Activated naive CD4-positive, alpha-beta T cell treated with Interleukin-2 at 50 U/mL for 16 hours (primary cell): ENCODE measurements at regions not wholly inside any gene's neighbourhood (a gene's known extent, or its start where the extent isn't known, plus 50 kb on each side); places are given as distances from the start of the nearest gene placed in this dataset.
"Not testable (repeated sequence)": the region's sequence is repeated elsewhere in the genome, so short reads cannot be mapped to it uniquely, and the experiment has no call there.

Experiments
- DNase-seq: peaks from one replicate; pipeline ENCODE4 v3.0.0-alpha.2; 2020

DNA sequence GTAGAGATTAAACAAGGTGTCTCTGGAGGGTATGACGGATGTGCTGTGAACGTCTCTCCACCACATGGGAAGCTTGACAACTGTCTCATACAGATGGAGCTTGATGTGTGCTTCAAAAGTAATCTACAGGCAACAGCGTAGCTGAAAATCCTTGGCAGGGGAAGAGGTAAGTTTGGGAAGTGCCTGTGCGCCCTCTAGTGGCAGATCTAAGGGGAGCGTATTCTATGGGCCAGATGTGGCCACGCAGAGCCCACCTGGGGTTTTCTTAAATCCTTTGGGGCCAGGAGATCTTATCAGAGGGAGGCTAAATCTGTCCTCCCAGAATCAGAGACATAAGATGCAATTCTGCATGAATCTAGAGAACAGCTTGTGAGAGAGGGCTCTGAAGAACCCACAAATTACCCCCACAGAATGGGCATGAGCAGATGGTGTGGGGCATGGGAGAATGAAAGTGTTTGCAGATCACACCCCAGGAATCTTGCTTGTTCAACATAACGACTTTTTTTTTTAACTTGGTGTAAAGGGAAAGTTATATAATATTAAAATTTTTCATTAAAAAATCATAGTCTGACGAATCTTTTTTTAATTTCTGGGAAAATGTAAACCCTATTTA lies 91.2 kb upstream of the MPP7 start:
- DNase-seq = peak; percentile 62

- DNase-seq = no peak
Measured at GRCh38 chr10:28396331-28396730, 93.5 kb upstream of the MPP7 start.

GRCh38 chr10:28397229-28397628 lies 94.4 kb upstream of the MPP7 start:
- DNase-seq = no peak

DNA sequence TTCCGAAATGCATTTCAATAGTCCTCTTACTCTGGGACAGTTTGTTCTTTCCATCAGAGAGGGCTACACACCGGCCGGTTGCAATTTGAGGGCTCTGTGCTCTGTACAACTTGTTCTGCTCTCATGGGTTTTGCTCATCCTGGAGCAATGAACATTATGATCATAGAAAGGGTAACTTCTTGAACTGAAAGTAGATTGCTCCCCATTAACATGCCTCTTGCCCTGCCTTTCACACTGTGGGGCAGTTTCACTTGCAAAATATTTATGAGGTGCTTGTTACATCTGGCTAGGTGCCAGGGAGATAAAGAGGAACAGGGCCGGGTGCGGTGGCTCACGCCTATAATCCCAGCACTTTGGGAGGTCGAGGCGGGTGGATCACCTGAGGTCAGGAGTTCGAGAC lies 97.3 kb upstream of the MPP7 start:
- DNase-seq = no peak

DNA sequence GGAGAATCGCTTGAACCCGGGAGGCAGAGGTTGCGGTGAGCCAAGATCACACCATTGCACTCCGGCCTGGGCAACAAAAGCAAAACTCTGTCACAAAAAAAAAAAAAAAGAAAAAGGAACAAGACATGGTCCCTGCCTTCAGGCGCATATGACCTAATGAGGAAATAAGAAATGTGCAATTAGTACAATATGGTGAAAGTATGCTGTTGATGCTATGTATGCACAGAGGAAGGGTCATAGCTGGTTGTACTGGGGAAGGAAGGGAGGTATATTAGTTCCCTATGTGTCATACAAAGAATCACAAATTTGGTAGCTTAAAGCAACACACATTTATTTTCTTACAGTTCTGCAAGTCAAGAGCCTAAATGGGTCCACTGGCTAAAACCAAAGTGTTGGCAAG lies 97.8 kb upstream of the MPP7 start:
- no peak for DNase-seq

DNA sequence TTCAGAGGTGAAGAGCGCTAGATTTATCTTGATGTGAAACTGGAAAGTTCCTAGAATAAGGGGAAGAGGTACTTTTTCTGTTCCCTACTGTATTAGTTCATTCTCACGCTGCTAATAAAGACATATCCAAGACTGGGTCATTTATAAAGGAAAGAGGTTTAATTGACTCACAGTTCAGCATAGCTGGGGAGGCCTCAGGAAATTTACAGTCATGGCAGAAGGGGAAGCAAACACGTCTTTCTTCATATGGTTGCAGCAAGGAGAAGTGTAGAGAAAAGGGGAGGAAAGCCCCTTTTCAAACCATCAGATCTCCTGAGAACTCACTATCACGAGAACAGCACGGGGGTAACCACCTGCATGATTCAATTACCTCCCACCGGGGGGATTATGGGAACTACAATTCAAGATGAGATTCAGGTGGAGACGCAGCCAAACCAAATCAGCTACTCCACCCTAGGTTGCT lies 99.8 kb upstream of the MPP7 start:
- not testable (repeated sequence) for DNase-seq

DNA sequence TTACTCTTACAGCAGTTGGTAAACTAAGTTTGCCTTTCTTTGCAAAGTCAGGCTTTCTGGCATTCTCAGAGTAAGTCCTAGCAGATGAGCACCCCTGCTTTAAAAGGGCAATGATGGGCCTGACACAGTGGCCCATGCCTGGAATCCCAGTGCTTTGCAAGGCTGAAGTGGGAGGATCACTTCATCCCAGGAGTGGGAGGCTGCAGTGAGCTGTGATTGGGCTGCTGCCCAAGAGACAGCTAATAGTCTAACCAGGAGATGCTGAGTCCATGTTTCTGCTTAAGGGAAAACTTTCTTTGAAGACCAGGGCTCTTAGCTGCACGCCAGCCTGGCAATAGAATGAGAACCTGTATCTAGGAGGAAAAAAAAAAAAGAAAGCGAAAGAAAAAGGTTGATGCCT lies 100.2 kb upstream of the MPP7 start:
- no peak for DNase-seq

- no peak for DNase-seq
Measured at GRCh38 chr10:28408237-28408777, 105.4 kb upstream of the MPP7 start.

- DNase-seq = no peak
Measured at GRCh38 chr10:28410420-28411135, 107.7 kb upstream of the MPP7 start.

DNA sequence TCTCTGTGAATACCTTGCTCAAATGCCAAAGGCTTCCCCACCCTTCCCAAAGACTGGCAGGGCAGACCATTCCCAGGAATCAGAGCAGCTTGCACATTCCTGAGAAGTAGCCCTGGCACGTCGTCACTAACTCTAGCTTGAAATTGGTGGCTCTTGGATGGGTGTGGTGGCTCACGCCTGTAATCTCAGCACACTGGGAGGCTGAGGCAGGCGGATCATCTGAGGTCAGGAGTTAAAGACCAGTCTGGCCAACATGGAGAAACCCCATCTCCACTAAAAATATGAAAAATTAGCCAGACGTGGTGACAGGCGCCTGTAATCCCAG lies 108.2 kb upstream of the MPP7 start:
- no peak for DNase-seq

GRCh38 chr10:28411648-28412047 lies 108.8 kb upstream of the MPP7 start:
- DNase-seq = no peak

DNA sequence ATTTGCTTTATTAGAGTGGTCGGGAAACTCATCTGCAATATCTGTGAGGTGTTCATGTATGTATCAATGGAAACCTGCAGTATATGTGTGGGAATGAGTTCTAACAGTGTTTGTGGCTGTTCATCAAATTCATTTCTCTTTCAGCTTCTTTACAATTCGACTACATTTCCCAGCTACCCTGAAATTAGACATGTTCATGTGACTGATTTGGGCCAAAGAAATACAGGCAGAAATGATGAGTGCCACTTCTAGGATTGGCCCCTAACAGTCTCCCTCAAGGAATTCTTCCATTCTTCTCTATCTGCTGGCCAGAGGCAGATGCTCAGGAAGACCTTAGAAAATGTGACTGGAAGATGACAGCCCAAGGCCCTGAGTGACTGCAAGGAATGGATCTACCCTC lies 114.8 kb upstream of the WAC start:
- DNase-seq = no peak

DNA sequence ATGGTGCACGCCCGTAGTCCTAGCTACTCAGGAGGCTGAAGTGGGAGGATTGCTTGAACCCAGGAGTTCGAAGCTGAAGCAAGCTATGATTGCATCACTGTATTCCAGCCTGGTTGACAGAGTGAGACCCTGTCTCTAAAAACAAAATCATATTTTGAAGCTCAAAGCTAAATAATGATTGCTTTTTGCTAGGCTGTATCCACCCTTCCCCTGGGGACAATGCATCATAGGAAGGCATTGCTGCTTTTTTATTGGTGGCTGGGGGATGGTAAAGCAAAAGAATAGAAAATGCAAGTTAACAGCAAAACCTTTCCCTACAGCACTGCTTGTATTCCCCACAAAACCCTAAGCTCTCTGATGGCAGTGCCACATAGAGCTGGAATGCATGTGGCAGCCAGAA lies 107.5 kb upstream of the WAC start:
- no peak for DNase-seq

GRCh38 chr10:28426392-28427159 lies 106.3 kb upstream of the WAC start:
- DNase-seq = no peak

DNA sequence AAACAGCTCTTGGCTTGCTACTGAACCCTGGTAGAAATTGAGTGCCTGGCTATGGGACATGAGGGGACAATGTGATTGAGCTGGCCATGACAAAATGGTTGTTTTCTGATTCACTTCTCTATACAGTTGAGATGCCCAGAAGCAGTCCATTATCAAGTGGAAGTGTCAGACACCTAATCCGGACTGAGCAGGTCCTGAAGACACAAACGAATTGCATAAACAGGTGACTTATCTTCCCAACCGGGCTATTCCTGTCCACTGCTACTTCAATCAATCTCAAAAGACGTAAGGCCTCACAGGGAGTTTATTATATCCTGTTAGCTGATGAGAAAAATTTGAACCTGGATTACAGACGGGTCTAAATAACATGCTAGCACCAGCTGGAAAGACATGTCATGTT lies 105.5 kb upstream of the WAC start:
- no peak for DNase-seq

DNA sequence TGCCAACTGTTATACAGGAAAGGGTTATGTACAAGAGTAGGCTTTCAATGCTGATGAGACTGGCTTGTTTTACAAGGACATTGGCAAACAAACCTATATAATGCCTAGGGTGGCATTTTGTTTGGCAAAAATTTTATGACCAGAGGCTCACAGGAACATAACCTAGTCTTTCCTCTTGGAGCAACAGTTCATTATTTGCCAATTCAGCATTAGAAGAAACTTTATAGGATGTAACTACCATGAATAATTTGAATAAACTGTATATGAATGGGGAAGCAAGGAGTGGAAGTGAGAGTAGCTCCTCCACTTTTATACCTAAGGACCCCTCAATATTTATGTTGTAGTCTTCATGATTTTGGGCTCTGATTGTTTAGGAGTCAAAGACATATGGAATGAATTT lies 103.9 kb upstream of the WAC start:
- DNase-seq = no peak

DNA sequence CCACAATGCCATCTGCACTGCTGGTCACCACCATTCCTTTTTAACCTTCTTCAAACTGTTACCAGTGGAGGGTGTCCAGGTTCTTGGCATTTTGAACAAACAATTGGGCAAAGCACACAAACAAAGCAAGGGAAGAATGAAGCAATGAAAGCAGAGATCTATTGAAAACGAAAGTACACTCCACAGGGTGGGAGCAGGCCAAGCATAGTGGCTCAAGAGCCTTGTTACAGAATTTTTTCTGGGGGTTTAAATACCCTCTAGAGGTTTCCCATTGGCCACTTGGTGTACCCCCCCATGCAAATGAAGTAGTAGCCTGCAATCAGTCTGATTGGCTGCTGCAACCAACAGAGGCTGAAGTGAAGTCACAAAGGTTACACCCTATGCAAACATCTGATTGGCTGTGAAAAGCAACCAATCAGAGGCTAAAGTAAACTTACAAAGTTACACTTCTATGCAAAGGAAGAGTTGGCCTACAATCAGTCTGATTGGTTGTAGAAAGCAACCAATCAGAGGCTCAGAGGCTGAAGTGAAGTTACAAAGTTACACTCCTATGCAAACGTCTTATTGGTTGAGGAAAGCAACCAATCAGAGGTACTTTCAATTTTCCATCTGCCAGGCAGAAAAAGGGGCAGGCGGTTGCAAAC lies 103.2 kb upstream of the WAC start:
- no peak for DNase-seq

DNA sequence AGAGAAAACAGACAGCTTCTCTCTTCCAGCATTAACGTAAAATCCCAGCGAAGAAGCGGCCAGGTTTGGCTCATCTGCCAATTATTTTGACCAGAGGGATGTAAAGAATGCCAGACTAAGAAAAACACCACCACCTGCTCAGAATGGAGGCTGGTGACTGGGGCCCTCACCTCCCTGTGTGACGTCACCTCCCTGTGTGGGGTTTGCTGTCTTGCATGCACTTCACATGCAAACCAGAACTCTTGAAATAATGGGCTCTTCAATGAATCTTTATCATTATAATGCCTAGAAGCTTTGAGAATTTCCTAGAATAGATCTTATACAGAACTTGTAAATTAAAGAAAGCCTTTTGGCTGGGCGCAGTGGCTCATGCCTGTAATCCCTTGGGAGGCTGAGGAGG lies 101.8 kb upstream of the WAC start:
- DNase-seq = no peak

- DNase-seq = peak; percentile 8
Measured at GRCh38 chr10:28432210-28432676, 100.7 kb upstream of the WAC start.

- no peak for DNase-seq
Measured at GRCh38 chr10:28434063-28434462, 98.9 kb upstream of the WAC start.

DNA sequence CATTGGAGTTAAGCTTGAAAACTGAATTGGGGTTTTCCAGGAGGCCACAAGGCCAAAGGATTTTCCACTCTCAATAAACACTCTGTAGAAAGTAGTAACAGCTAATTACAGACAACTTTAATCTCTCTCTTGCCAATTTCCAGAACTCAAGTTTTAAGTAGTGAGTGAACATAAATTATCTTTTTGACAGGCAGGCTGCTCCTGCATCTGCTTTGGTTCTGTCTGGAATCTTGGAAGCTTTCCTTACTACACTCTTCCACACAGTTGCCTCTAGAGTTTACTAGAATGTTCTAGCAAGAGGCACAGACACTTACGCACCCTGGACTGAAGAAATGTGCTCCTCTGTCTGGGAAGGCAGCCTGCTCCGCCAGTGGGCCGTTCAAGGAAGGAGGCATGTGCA lies 90.5 kb upstream of the WAC start:
- no peak for DNase-seq

DNA sequence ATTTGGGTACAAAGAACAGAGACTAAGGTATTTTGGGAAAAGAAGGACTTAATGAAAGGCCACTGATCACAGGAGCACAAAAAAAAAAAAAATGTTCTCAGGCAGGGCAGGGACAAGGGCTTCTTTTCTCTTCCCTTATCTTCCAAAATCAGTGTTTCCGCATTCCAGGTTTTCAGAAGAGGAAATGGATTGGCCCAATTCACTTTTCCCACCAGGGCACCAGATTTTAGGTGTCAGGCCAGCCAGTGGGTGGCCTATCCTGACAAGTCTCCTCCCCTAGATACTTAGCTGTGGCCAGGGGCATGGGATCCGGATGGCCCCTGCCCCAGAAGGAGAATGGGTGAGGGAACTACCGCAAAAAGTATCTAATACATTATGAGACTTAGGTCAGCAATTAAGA lies 88.9 kb upstream of the WAC start:
- no peak for DNase-seq

DNA sequence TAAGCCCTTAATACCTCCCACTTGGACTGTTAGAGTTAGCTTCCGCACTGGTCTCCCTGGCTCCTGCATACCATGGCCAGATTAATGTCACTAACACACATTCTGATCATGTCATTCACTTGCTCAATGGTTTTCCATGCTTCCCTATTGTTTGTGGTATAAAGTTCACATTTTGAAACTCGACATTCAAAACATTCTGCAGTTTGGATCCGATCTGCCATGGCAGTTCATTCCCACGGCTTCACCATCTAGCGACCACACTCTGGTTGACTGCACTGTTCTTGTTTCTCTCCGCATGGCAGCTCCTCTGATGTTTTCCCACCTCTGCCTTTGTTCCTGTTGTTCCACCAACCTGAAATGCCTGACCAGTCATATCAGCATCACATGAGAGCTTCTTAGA lies 87.4 kb upstream of the WAC start:
- no peak for DNase-seq
